GM12892 (cell line): ENCODE measurements at regions not wholly inside any gene's neighbourhood (a gene's known extent, or its start where the extent isn't known, plus 50 kb on each side); places are given as distances from the start of the nearest gene placed in this dataset.
"Not testable (repeated sequence)": the region's sequence is repeated elsewhere in the genome, so short reads cannot be mapped to it uniquely, and the experiment has no call there.

Experiments
- DNase-seq: peaks from one replicate; pipeline ENCODE4 v3.0.0; 2011; ENCODE audit not compliant: insufficient read length
- FAIRE-seq: peaks from 2 replicates; lab custom pipeline; 2011; peaks lifted over from hg19 to GRCh38; lab: Jason Lieb, UNC
- POLR2A ChIP-seq: IDR thresholded peaks from 2 replicates; pipeline ENCODE4 v1.6.1; 2011; ENCODE audit warnings: low read depth, low read length, control low read depth
- POLR2AphosphoS5 ChIP-seq: IDR thresholded peaks from 2 replicates; pipeline ENCODE4 v1.6.1; 2011; ENCODE audit warnings: low read depth, low read length, control low read depth
- TAF1 ChIP-seq: IDR thresholded peaks from 2 replicates; pipeline ENCODE4 v1.6.1; 2011; ENCODE audit warnings: low read depth, mild to moderate bottlenecking, control low read depth, low read length, borderline replicate concordance

GRCh38 chr4:160372390-160372789, 1269.5 kb downstream of the RAPGEF2 start:
- TF ChIP-seq POLR2A (no peak), TAF1 (no peak), POLR2AphosphoS5 (no peak)
- FAIRE-seq (no peak), DNase-seq (no peak)

GRCh38 chr4:160373911-160374310, 1271.0 kb downstream of the RAPGEF2 start:
- FAIRE-seq, result no peak
- TF ChIP-seq TAF1 (no peak), POLR2A (no peak), POLR2AphosphoS5 (no peak)
- DNase-seq, result no peak

GRCh38 chr4:160375772-160376452, 1273.0 kb downstream of the RAPGEF2 start:
- FAIRE-seq (no peak), DNase-seq (no peak)
- TF ChIP-seq POLR2A (no peak), TAF1 (no peak), POLR2AphosphoS5 (no peak)

GRCh38 chr4:160386846-160387245, 1284.0 kb downstream of the RAPGEF2 start:
- FAIRE-seq (no peak), DNase-seq (no peak)
- TF ChIP-seq POLR2A (no peak), TAF1 (no peak), POLR2AphosphoS5 (no peak)

- DNase-seq, result no peak
- FAIRE-seq, result no peak
- TF ChIP-seq TAF1 (no peak), POLR2A (no peak), POLR2AphosphoS5 (no peak)
These were observed 1296.9 kb downstream of the RAPGEF2 start for GRCh38 chr4:160399826-160400225.

GRCh38 chr4:160403081-160403480, 1300.2 kb downstream of the RAPGEF2 start:
- DNase-seq (no peak), FAIRE-seq (no peak)
- TF ChIP-seq TAF1 (no peak), POLR2A (no peak), POLR2AphosphoS5 (no peak)

- FAIRE-seq (no peak), DNase-seq (no peak)
- no peak for TF ChIP-seq TAF1
- TF ChIP-seq POLR2A, result no peak
- no peak for TF ChIP-seq POLR2AphosphoS5
These were observed 1303.5 kb downstream of the RAPGEF2 start for GRCh38 chr4:160406263-160406825.

- no peak for TF ChIP-seq POLR2AphosphoS5
- TF ChIP-seq TAF1, result no peak
- TF ChIP-seq POLR2A, result no peak
- FAIRE-seq (no peak), DNase-seq (no peak)
These were observed 1311.6 kb downstream of the RAPGEF2 start for GRCh38 chr4:160414496-160414895.

- FAIRE-seq (no peak), DNase-seq (no peak)
- no peak for TF ChIP-seq TAF1
These were observed 1321.1 kb downstream of the RAPGEF2 start for GRCh38 chr4:160423879-160424451.

GRCh38 chr4:160426233-160426632, 1323.4 kb downstream of the RAPGEF2 start:
- DNase-seq (no peak), FAIRE-seq (no peak)
- TF ChIP-seq TAF1 (no peak), POLR2A (no peak), POLR2AphosphoS5 (no peak)

- DNase-seq (no peak), FAIRE-seq (no peak)
- no peak for TF ChIP-seq POLR2A
- no peak for TF ChIP-seq TAF1
- no peak for TF ChIP-seq POLR2AphosphoS5
These were observed 1348.0 kb downstream of the RAPGEF2 start for GRCh38 chr4:160450876-160451275.

GRCh38 chr4:160481696-160482690, 1379.1 kb downstream of the RAPGEF2 start:
- not testable (repeated sequence) for FAIRE-seq, DNase-seq
